C4-2B (cell line): ENCODE measurements at regions not wholly inside any gene's neighbourhood (a gene's known extent, or its start where the extent isn't known, plus 50 kb on each side); places are given as distances from the start of the nearest gene placed in this dataset.
"Not testable (repeated sequence)": the region's sequence is repeated elsewhere in the genome, so short reads cannot be mapped to it uniquely, and the experiment has no call there.

Experiments
- ZFX ChIP-seq: fragments of 450-650 bp; IDR thresholded peaks from 2 replicates; pipeline ENCODE4 v1.6.1; 2017
- TF ChIP-seq, protein P1 (sequence below): fragments of 450-650 bp; conservative IDR thresholded peaks from 2 replicates; pipeline ENCODE4 v1.5.1; 2017; ENCODE audit warnings: mild to moderate bottlenecking

GRCh38 chr1:209202321-209202720 is 381.2 kb upstream of the CAMK1G start:
- not testable (repeated sequence) for TF ChIP-seq ZFX
- TF ChIP-seq, protein P1, sequence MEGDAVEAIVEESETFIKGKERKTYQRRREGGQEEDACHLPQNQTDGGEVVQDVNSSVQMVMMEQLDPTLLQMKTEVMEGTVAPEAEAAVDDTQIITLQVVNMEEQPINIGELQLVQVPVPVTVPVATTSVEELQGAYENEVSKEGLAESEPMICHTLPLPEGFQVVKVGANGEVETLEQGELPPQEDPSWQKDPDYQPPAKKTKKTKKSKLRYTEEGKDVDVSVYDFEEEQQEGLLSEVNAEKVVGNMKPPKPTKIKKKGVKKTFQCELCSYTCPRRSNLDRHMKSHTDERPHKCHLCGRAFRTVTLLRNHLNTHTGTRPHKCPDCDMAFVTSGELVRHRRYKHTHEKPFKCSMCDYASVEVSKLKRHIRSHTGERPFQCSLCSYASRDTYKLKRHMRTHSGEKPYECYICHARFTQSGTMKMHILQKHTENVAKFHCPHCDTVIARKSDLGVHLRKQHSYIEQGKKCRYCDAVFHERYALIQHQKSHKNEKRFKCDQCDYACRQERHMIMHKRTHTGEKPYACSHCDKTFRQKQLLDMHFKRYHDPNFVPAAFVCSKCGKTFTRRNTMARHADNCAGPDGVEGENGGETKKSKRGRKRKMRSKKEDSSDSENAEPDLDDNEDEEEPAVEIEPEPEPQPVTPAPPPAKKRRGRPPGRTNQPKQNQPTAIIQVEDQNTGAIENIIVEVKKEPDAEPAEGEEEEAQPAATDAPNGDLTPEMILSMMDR: not testable (repeated sequence)
